HG03432 (cell line): ENCODE measurements at regions not wholly inside any gene's neighbourhood (a gene's known extent, or its start where the extent isn't known, plus 50 kb on each side); places are given as distances from the start of the nearest gene placed in this dataset.

Source experiments
- ATAC-seq: cut with Tn5 transposase; IDR thresholded peaks from one replicate; pipeline ENCODE4 v1.9.1; 2021; ENCODE audit warnings: mild to moderate bottlenecking, moderate library complexity; ENCODE audit not compliant: unreplicated experiment

DNA sequence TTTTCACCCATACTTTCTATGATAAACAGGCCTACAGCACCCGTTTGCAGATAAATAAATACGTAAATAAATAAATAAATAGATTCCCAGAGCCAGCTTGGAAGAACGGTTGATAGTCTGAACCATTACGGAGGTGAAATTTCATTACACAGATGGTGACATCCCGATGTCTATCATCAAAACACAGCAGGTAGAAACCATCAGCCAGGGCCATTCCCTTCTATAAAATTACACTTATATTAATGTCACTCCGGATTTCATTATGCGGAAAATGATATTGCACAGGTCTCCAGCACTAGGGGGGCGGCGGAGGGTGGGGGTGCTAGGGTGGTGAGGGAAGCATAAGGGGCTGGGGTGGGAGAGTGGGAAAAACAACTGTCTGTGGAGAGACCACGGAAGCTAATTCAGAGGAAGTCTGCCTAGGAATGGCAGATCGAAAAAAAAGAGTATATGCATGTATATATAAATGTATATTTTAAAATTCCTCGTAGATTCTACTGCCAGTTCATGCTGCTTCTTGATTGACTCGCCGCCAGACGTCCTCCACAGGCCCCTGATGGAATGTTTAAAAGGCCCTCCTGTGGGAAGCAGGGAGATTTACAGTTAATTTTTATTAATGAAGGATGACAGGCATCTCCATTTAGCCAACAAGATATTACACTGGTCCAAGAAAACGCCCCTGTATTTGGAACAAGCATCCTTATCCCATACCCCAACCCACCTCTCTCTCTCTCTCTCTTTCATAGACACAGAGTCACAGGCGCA, 1906.0 kb upstream of the PIK3C3 start:
- ATAC-seq = no peak

DNA sequence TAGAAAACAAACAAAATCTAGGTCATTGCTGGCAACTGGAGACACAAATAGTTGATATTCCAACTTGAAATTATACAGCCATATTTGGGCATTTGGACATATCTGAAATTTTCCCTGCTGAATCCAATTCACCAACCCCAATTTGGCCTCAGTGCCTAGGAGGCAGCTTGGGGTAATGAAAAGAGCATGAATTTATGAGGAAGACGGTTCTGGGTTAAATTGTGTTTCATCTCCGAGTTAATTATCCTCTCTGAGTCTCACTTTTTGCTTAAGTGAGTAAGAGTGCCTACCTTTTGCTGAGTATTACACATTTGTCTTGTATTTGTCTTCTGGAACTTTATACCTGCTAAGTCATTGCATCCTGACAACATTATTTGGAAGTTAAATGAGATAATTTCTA, 1906.8 kb upstream of the PIK3C3 start:
- ATAC-seq = no peak

DNA sequence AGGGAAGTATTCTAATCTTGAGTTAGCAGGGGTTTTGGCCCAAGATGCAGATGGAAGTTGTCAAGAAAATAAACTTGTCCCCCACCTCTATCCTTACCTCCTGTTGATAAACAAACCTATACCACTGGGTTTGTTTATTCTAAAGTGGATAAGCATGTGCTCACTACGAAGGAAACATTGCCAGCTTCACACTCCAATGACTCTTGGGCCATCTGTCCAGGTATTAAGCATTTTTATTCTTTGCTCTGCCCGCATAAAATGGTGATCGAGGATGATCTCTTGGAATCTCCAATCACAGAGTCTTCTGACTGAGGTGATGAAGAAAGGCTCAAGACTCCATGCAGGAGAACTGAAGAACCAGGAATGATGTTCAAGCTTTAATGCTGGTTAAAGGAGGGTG, 1908.4 kb upstream of the PIK3C3 start:
- no peak for ATAC-seq

DNA sequence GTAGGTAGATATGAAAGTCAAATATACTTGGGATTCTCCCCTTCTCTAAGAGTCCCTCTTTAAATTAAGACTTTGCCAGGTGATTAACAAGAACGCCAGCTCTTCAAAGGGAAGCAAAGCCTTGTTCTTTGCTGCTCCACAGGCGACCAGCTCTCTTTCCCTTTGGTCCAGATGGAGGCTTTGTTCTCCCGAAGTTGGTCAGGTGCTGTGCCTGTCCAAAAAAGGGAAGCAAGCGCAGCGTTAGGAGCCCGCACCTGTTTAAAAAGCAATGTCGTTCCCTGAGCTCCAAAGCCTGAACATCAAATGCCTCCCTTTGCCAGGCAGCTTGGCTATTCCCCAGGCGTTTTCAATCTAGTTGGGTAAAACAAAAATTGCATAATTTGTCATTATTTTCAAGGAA, 1913.1 kb upstream of the PIK3C3 start:
- ATAC-seq = no peak

DNA sequence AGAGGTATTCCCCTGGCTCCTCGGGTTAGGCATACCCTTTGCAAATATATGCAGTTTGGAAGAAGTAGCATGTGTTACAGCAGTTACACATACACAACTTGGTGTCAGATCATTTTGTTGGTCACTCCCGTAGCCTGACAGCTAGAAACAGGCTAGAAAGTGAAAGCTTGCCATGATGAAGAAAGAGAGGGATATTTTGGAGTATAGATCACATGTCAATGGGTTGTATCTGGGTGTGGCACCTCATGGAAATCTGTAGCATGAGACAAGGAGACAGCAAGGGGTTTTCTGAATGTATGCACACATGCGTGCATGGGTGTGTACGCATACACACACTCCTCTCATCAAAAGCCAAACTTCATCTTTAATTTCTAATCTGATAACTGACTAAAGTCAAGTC, 1914.5 kb upstream of the PIK3C3 start:
- ATAC-seq = no peak

DNA sequence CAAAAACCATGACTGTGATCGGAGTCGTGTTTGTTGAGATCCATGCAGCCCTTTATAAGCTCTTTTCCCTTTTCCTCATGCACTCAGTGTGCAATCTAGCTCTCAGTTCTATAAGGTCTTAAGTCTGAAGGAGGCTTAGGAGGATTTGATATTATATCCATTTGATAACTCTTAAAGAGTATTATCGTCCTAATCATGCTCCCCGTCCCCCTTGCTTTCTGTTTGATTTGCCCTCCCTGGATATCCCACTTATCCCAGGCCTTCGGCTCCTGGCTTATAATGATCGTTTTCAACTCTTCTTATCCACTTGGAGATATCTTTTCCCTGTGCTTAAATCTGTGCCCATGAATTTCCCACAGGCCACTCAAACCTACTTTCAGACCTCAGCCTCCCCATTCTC, 1917.7 kb upstream of the PIK3C3 start:
- no peak for ATAC-seq

DNA sequence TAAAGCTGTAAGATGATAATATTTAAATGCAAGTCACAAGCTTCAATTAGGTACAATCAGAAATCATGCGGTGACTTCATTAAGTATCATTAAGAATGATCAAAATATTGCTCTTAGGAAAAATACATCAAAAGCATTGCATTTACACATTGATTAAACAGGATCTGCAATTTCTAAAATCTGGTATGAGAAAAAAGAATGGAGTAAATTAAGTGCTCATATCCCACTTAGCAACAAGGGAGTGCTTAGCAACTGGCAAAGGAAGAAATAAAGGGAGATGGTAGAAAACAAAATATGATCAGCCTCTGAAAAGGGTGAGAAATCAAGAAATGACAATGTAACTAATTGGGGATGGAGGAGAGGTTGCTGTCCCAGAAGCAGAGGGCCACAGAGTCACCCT, 1918.2 kb upstream of the PIK3C3 start:
- ATAC-seq = no peak

DNA sequence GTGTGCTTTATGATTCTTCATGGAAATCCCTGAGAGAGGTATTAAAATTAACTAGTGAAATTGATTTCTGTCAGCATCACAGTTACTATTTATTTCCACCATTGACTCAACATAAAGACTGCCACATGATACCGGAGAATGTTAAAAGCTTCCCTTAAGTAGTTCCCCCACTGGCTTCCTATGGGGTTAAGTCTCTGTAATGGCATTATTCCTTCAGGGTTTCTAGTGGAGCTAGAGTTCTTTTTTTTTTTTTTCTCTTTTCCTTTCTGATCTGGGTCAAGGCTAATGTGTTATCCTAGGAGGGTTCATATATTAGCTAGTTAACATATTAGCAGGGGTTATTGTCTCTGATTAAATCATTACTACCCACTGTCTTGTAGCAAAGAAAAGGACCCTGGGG, 1919.1 kb upstream of the PIK3C3 start:
- no peak for ATAC-seq

DNA sequence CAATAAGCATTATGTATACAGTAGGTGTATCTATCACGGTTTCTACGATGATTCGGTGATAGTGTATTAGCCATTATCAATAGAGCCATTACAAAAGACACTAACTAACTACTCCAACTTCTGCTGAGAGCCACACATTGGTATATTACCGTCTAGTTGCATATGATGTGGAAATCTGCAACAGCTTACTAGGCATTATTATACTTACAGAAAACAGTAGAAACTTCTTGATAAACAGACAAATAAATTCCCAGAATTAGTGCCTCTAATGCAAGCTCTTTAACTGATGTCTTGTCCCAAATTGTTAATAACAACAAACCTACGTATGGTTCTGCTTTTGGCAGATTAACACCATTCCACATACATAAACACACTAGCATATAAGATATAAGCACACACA, 1923.0 kb upstream of the PIK3C3 start:
- ATAC-seq = no peak

DNA sequence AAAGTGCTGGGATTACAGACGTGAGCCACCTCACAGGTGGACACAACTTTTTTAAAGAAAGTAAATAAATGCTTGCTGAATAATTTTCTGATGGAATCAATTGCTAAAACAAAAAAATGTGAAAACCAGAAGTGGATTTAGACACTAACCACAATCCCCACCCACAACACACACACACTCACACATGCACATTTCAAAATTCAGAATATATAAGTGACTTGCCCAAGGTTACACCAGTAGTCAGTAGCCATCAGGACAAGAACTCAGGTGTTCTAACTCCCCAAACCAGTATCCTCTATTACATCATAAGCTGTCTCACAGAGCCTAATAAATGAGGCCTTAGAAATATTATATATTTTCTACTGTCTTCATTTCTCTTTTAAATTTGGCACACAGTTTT, 1923.6 kb upstream of the PIK3C3 start:
- no peak for ATAC-seq

DNA sequence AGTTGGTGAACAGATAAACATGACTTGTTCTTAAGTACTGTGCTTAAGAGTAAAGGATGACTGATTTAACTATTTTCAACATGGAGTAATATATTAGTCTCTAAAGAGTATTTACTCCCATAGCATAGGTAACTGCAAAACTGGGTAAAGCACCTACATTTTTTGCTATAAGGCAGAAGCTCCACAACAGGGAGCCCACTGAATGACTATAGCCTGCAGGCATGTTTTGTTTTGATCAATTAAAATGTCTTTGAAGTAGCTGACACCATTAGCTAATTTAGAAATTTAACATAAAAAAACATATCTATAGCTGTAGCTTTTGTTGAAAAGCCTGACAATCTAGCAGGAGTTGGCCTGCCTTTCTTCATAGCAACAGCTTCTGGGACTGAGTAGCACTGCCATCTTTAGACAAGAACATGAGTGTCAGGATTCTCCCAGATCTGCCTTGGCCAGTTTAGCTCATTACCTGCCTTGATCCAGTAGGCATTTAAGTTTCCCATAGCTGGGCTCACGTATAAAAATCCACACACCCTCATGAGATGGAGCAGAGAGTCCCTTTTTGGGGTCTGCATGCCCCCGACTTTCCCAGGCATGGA, 1935.1 kb upstream of the PIK3C3 start:
- ATAC-seq = no peak

DNA sequence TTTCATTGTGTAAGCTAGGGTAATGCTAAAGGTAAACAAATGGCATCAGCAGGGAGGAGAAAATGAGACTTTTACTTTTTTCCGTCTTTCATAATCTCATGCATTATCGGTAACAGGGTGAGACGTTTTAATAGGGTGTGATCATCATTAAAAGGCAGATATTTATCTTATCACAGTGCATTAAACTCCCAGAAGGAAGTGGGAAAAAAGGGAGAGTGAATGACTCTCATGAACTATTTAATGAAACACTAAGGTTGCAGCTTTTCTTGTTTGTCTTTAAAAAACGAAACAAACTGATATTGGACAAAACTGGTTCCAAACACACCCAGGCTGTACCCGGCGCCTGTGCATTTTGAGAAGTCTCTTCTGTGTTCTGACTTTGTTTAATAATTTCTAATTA, 1936.8 kb upstream of the PIK3C3 start:
- ATAC-seq = no peak

DNA sequence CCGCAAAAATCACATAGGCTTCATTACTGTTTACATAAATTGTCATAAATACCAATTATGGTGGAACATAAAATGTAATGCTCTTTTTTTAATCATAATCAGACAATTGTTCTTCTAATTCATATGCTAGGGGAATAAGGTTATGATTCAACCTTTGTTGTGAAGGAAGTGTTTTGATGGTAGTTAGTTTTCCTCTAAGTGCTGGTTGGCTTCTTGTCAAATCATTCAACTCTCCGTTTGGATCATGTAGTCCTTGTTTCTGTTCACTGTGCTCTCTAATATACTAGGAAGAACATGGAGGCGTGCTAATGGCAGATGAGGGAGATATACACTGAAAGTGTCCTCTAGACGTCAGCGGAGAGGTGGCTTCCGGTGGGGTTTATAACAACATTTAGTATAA, 1938.0 kb upstream of the PIK3C3 start:
- ATAC-seq = no peak

DNA sequence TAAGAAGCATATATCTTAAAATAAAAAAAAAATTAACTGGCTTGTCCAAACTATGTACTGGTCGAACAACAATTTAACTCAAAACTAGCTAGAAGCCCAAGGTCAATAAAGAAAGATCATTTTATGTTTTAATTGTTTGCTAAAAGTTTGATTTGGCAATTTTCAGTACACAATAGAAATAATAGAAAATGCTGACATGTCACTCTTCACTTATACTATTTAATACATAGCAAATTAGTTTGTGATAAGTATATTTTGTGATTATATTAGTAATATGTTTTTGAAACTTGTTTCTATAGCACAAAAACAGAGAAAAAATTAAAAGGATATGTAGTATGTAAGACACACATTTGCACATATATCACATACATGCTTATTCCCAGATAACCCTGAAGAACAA, 1938.6 kb upstream of the PIK3C3 start:
- ATAC-seq = no peak

DNA sequence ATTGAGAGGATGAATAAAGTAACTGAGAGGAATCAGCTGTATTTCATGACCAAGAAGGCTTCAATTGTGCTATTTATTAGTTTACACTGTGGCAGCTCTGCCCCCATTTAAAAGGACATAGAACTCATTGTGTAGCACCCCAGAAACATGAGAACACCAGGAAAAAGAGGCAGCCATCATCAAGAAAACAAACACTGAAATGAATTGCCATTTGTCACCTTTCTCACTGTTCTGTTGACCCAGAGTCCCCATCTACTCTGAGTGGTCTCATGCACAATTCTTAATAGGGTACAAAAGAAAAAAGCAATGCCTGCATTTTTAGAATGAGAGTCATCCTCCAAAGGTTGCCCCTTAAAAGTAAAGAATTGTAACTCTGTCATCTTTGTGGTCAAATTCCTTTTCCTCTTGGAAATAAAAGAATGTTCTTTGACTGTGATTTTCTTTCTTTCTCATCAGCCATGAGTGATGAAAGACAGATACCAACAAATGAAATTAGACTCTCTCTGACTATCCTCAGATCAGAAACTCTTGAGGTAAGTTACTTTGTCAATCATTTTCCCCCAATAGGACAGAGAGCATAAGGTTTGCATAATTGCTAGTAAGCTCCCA, 1941.9 kb upstream of the PIK3C3 start:
- ATAC-seq = no peak

DNA sequence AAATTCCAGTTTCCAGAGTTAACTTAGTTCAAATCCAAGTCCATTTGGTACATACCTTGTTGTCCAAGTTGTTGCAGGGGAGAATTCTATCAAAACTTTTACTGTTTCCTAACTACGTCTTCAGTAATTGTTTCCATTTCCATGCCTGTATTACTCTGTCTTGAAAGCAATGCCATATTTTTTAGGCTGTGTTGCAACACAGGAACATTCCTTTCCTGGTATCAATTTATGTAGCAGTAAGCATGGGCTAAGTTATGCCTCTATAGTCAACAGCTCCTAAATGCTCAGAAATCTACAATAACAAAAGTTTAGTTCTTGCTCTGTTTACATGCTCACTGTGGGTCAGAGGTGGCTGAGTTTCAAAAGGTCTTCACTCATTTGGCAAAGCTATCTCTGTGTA, 1943.8 kb upstream of the PIK3C3 start:
- ATAC-seq = no peak

DNA sequence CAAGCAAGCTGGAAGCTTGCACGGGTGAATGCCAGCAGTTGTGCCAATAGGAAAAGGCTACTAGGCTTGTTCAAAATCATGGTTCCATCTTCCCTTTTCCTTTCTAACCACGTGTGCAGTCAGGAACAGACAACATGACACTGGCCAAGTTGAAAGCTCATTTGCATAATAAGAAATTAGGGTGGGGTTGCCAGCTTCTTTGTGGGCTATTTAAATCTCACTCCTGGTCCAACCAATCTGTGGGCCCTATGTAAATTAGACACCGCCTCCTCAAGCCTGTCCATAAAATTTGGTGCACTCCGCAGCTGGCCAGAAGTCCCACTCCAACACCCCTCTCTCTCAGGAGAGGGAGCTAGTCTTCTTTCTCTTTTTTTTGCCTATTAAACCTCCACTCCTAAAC, 1948.4 kb upstream of the PIK3C3 start:
- ATAC-seq = no peak

DNA sequence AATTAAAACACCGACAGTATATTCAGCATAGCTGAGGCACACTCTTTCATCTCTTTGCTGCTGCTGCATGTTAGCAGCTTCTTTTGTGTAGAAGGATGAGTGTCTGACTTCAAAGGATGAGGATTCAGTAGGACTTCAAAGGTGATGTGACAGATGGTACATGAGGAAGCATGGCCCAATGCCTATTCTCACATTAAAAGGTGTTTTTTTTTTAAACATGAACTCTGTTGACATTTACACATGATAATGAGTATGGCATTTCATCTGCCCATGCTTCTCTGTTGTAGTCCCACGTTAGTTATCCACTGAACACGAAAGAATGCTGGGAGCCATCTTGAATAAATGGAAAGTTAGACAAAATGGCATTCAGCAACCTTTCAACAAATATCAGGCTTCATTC, 1950.8 kb upstream of the PIK3C3 start:
- no peak for ATAC-seq

DNA sequence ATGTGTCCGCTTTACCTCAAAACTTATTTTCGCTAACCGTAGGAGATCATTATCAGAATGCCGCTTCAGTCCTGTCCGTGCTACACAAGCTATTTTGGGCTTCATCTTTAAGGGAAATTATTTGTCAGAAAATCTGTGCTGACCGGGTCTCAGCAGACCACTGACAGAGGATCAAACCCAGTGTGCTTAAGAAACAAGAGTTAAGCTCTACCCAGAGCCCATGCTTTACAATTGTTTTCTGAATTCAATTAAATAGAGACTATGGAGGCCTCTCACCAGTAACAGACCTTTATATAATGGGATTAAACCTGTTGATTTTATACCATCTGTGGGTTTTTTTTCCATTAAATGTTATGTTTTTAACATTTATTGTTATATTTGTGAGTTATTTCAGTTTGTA, 1956.7 kb upstream of the PIK3C3 start:
- no peak for ATAC-seq

DNA sequence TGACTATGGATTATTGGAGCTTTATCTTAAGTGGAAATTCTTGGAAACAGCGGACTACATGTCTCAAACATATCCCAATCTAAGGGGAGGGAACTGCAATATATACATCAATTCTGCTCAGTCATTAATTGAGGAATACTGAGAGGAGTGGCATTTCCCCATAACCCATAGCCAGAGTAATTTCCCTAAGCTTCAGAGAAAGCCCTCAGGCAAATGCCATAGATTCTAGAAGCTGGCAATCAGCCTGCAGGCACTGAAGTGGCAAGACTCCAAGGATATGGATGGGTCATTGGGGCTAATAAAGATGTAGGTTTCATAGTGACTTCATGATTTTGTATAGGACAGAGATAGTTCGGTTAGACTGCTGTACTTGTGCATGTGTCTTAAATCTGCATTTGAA, 1960.5 kb upstream of the PIK3C3 start:
- no peak for ATAC-seq

DNA sequence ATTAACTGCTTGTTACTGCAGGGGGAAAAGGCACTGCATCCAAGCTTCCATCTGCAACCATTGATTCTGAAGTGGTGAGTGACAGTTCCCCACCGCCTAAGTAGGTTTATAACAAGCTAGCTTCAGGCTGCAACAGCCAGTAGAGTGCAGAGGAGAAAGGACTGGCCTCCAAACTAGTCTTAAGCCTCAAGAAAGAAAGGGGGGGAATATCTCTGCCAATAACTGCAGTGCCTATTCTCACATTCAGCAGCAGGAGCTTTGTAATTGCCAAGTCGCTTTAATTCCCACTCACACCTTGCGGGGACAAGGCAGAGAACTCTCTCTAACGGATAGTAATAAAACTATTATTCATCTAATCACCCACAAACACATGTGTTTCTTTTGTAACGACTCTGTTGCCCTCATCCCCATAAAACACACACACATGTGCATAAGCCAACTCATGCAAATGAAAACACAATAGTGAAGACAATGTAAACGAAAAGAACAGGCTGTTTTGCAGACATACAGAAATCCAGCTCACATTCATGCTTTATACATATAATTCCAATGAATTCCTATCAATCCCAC, 1963.3 kb upstream of the PIK3C3 start:
- ATAC-seq = no peak

DNA sequence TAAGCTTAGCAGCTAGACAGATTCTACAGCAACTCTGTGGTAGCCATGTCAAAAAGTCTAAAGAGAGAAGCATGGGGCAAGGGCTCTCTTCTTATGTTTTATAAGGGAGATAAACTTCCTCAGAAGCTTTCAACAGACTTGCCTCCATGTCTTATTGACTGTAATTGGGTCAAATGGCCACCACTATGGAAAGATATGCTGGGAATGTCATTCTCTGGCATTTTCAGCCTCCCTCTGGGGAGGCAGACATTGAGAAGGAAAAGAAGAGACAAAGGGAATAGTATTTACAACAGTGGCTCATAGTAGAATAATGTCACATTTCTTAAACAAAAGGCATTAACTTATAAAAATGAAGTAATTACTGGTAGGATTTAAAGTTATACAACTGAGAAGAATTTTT, 1964.5 kb upstream of the PIK3C3 start:
- ATAC-seq = no peak
